Sciatic nerve (tissue), 2 donors: ENCODE measurements at regions not wholly inside any gene's neighbourhood (a gene's known extent, or its start where the extent isn't known, plus 50 kb on each side); places are given as distances from the start of the nearest gene placed in this dataset.
A peak's percentile ranks its signal among the peaks of the same experiment; 100 is the strongest.
"Not testable (repeated sequence)": the region's sequence is repeated elsewhere in the genome, so short reads cannot be mapped to it uniquely, and the experiment has no call there.

ENCODE experiments used
- ATAC-seq: fragments of 200-7000 bp; cut with Tn5 transposase; one replicate; pipeline ENCODE4 v1.9.1; 2020; ENCODE audit warnings: mild to moderate bottlenecking, moderate library complexity
- DNase-seq: peaks from one replicate; pipeline ENCODE4 v3.0.0-alpha.2; 2020; ENCODE audit warnings: low spot score
- intact Hi-C: fragments of 100-400 bp; cut with DNase I; formaldehyde crosslinking; loops from one replicate; pipeline ENCODE4 v1.14.2; 2022
- donor health status: DM: no; HTN: no; CAD: no.
- donor health status: DM: no; HTN: no; CAD: no.

- no peak for ATAC-seq
- intact Hi-C loops: no loop called here
- no peak for DNase-seq
Observed at GRCh38 chr9:87359958-87360601, 137.6 kb upstream of the DAPK1 start.

GRCh38 chr9:87370049-87370685 lies 127.5 kb upstream of the DAPK1 start:
- intact Hi-C loops: no loop called here
- DNase-seq (no peak), ATAC-seq (no peak)

- intact Hi-C loops: no loop called here
- DNase-seq: no peak
- no peak for ATAC-seq
Observed at GRCh38 chr9:87371795-87372355, 125.8 kb upstream of the DAPK1 start.

- no peak for DNase-seq
- ATAC-seq: no peak
Observed at GRCh38 chr9:87372356-87372851, 125.3 kb upstream of the DAPK1 start.

GRCh38 chr9:87374023-87374919 lies 123.4 kb upstream of the DAPK1 start:
- ATAC-seq, intact Hi-C loops: not testable (repeated sequence)

More at GRCh38 chr9:87372356-87372851, 125.3 kb upstream of the DAPK1 start:
- intact Hi-C loops: no loop called here

GRCh38 chr9:87375397-87376073 lies 122.1 kb upstream of the DAPK1 start:
- intact Hi-C loops: no loop called here
- ATAC-seq: no peak
- DNase-seq: no peak

More at GRCh38 chr9:87374023-87374919, 123.4 kb upstream of the DAPK1 start:
- DNase-seq: not testable (repeated sequence)

GRCh38 chr9:87378676-87379075 lies 119.0 kb upstream of the DAPK1 start:
- intact Hi-C loops: no loop called here
- no peak for ATAC-seq
- no peak for DNase-seq

GRCh38 chr9:87379300-87379699 lies 118.4 kb upstream of the DAPK1 start:
- DNase-seq: no peak
- no peak for ATAC-seq
- intact Hi-C loops: no loop called here

- peak; percentile 58 for ATAC-seq
- intact Hi-C loops: no loop called here
- no peak for DNase-seq
Observed at GRCh38 chr9:87381050-87381711, 116.5 kb upstream of the DAPK1 start.

GRCh38 chr9:87381746-87382145 lies 115.9 kb upstream of the DAPK1 start:
- DNase-seq: no peak
- intact Hi-C loops: no loop called here
- peak; percentile 9 for ATAC-seq

- intact Hi-C loops: no loop called here
- peak; percentile 86 for ATAC-seq
- no peak for DNase-seq
Observed at GRCh38 chr9:87382900-87383299, 114.8 kb upstream of the DAPK1 start.

- intact Hi-C loops: no loop called here
- no peak for ATAC-seq
Observed at GRCh38 chr9:87383344-87384150, 114.1 kb upstream of the DAPK1 start.

GRCh38 chr9:87386490-87387025 lies 111.1 kb upstream of the DAPK1 start:
- DNase-seq (no peak), ATAC-seq (no peak)
- intact Hi-C loops: no loop called here

More at GRCh38 chr9:87383344-87384150, 114.1 kb upstream of the DAPK1 start:
- no peak for DNase-seq

GRCh38 chr9:87387351-87388011 lies 110.2 kb upstream of the DAPK1 start:
- intact Hi-C loops: no loop called here
- DNase-seq (no peak), ATAC-seq (no peak)

GRCh38 chr9:87388708-87389107 lies 109.0 kb upstream of the DAPK1 start:
- ATAC-seq, intact Hi-C loops, DNase-seq: not testable (repeated sequence)

- DNase-seq: no peak
- intact Hi-C loops: no loop called here
- no peak for ATAC-seq
Observed at GRCh38 chr9:87389936-87390335, 107.7 kb upstream of the DAPK1 start.

GRCh38 chr9:87390361-87390760 lies 107.3 kb upstream of the DAPK1 start:
- no peak for ATAC-seq
- intact Hi-C loops: no loop called here
- no peak for DNase-seq
